Ovary (tissue), 7 donors: ENCODE measurements at regions not wholly inside any gene's neighbourhood (a gene's known extent, or its start where the extent isn't known, plus 50 kb on each side); places are given as distances from the start of the nearest gene placed in this dataset.
"Not testable (repeated sequence)": the region's sequence is repeated elsewhere in the genome, so short reads cannot be mapped to it uniquely, and the experiment has no call there.

Experiments
- DNase-seq, 5 donors: peaks; one replicate each; pipeline ENCODE4 v3.0.0-alpha.2; 2019 to 2020
- H3K27ac ChIP-seq, 2 donors: fragments of 200-600 bp; one replicate each; pipeline versions ENCODE4 v1.5.1 to v1.8.0; 2019 to 2022
- H3K27me3 ChIP-seq: fragments of 200-600 bp; one replicate; pipeline ENCODE4 v1.8.0; 2022
- H3K36me3 ChIP-seq: fragments of 200-600 bp; sonication (generic); one replicate; pipeline ENCODE4 v1.5.1; 2019
- H3K4me1 ChIP-seq: one replicate; pipeline ENCODE4 v1.8.1; 2013; ENCODE audit warnings: mild to moderate bottlenecking, moderate library complexity; ENCODE audit not compliant: insufficient read depth
- H3K4me3 ChIP-seq: fragments of 200-600 bp; sonication (generic); one replicate; pipeline ENCODE4 v1.5.1; 2017
- H3K9me3 ChIP-seq, 2 donors: fragments of 200-600 bp in 1 of 2; sonication (generic) in 1 of 2; one replicate each; pipeline versions ENCODE4 v1.5.1 to v1.8.1; 2013 to 2019; ENCODE audit warnings: mild to moderate bottlenecking in 1 of 2, moderate library complexity in 1 of 2
- CTCF ChIP-seq, 3 donors: fragments of 450-650 bp in 2 of 3; fragments of 200-600 bp in 1 of 3; IDR thresholded peaks; one replicate each; pipeline versions ENCODE4 v1.5.1 to v1.8.0; 2016 to 2022; ENCODE audit warnings: antibody characterized with exemption in 3 of 3, mild to moderate bottlenecking in 1 of 3
- EP300 ChIP-seq: sonication (generic); formaldehyde crosslinking; IDR thresholded peaks from one replicate; pipeline ENCODE4 v1.6.1; 2017; ENCODE audit warnings: antibody characterized with exemption
- POLR2A ChIP-seq: fragments of 450-650 bp; IDR thresholded peaks from one replicate; pipeline ENCODE4 v1.6.1; 2017; ENCODE audit warnings: antibody characterized with exemption, mild to moderate bottlenecking, moderate library complexity
- whole genome bisulfite sequencing, 3 donors: extraction: QIAGEN DNeasy Blood & Tissue Kit in 1 of 3; methylation state at CpG; one replicate each; pipeline versions ENCODE4 v1.1.5 to v1.1.7; 2013 to 2017; 5-methylcytosine and 5-hydroxymethylcytosine counted together
- intact Hi-C, 4 donors: fragments of 100-400 bp; cut with DNase I; formaldehyde crosslinking; loops; one replicate each; pipeline versions ENCODE4 v1.11.0 to v1.15.1; 2022 to 2023
- donor health status: DM: no; HTN: no; CAD: no; lungs with moderate emphysema.
- donor health status: DM: no; HTN: no; CAD: no.
- donor health status: Bipolar disorder and iron deficiency.
- donor health status: DM: no; HTN: no; CAD: no.
- donor health status: DM: yes; HTN: yes; CAD: no.

- H3K27me3 ChIP-seq: no peaks in the 10 kb centered on the region
Observed at GRCh38 chr1:4133939-4134321, 233.9 kb upstream of the C1orf174 start.

GRCh38 chr1:4135853-4136252 is 235.8 kb upstream of the C1orf174 start:
- DNase-seq, H3K4me1 ChIP-seq, H3K4me3 ChIP-seq, H3K36me3 ChIP-seq, H3K9me3 ChIP-seq, H3K27me3 ChIP-seq, intact Hi-C loops, H3K27ac ChIP-seq: not testable (repeated sequence)

More at GRCh38 chr1:4133939-4134321, 233.9 kb upstream of the C1orf174 start:
- intact Hi-C loops: no loop called here
- no peaks in the 10 kb centered on the region for H3K4me1 ChIP-seq
- 10 to 20% (median 13%) methylated on average over 9 of the region's 9 CpGs for WGBS, 3 donors
- no peaks in the 10 kb centered on the region for H3K36me3 ChIP-seq
- no peak for TF ChIP-seq EP300
- TF ChIP-seq CTCF (IDR thresholded peaks at IDR 0.05): no peak
- no peak for TF ChIP-seq POLR2A
- no peak overlapping the region for H3K4me3 ChIP-seq
- no peak for DNase-seq
- no peaks in the 10 kb centered on the region for H3K9me3 ChIP-seq
- no peak overlapping the region for H3K27ac ChIP-seq

GRCh38 chr1:4137621-4138415 is 237.7 kb upstream of the C1orf174 start:
- WGBS, 3 donors: 12 to 16% (median 13%) methylated on average over 14 of the region's 14 CpGs
- no peaks in the 10 kb centered on the region for H3K9me3 ChIP-seq
- no peaks in the 10 kb centered on the region for H3K27me3 ChIP-seq
- no peak overlapping the region for H3K27ac ChIP-seq
- no peak overlapping the region for H3K4me3 ChIP-seq
- no peaks in the 10 kb centered on the region for H3K4me1 ChIP-seq
- intact Hi-C loops: no loop called here
- TF ChIP-seq EP300 (no peak), POLR2A (no peak), CTCF (IDR thresholded peaks at IDR 0.05) (no peak)
- no peaks in the 10 kb centered on the region for H3K36me3 ChIP-seq
- no peak for DNase-seq

- WGBS, 3 donors: 87 to 91% (median 88%) methylated on average over 8 of the region's 8 CpGs
- DNase-seq: no peak
- no peaks in the 10 kb centered on the region for H3K36me3 ChIP-seq
- no peak overlapping the region for H3K4me3 ChIP-seq
- H3K4me1 ChIP-seq: no peaks in the 10 kb centered on the region
- no peak for TF ChIP-seq EP300
- no peak for TF ChIP-seq POLR2A
- TF ChIP-seq CTCF (IDR thresholded peaks at IDR 0.05): no peak
- intact Hi-C loops: no loop called here
- H3K9me3 ChIP-seq: no peaks in the 10 kb centered on the region
- no peak overlapping the region for H3K27ac ChIP-seq
- no peaks in the 10 kb centered on the region for H3K27me3 ChIP-seq
Observed at GRCh38 chr1:4139646-4140045, 239.6 kb upstream of the C1orf174 start.

- TF ChIP-seq EP300: no peak
- TF ChIP-seq CTCF (IDR thresholded peaks at IDR 0.05): no peak
- TF ChIP-seq POLR2A: no peak
- no peaks in the 10 kb centered on the region for H3K4me1 ChIP-seq
- no peaks in the 10 kb centered on the region for H3K36me3 ChIP-seq
- no peak for DNase-seq
- no peak overlapping the region for H3K27ac ChIP-seq
- intact Hi-C loops: no loop called here
- no peaks in the 10 kb centered on the region for H3K27me3 ChIP-seq
- no peaks in the 10 kb centered on the region for H3K9me3 ChIP-seq
- no peak overlapping the region for H3K4me3 ChIP-seq
- WGBS, 3 donors: 82 to 93% (median 89%) methylated on average over 13 of the region's 13 CpGs
Observed at GRCh38 chr1:4140241-4140640, 240.2 kb upstream of the C1orf174 start.
